LNCaP clone FGC (cell line): ENCODE measurements at regions not wholly inside any gene's neighbourhood (a gene's known extent, or its start where the extent isn't known, plus 50 kb on each side); places are given as distances from the start of the nearest gene placed in this dataset.

ENCODE experiments used
- DNase-seq: peaks from one replicate; pipeline ENCODE4 v3.0.0-alpha.2; 2011; ENCODE audit warnings: low read depth
- H3K4me3 ChIP-seq: 2 replicates; pipeline ENCODE4 v1.5.1; 2011; ENCODE audit warnings: mild to moderate bottlenecking, low read depth, low read length, control low read depth
- TF ChIP-seq, protein P1 (sequence below): IDR thresholded peaks from 2 replicates; pipeline ENCODE4 v1.5.1; 2012; ENCODE audit warnings: mild to moderate bottlenecking; ENCODE audit not compliant: control insufficient read depth, insufficient read depth; ENCODE audit errors: extremely low read depth

DNA sequence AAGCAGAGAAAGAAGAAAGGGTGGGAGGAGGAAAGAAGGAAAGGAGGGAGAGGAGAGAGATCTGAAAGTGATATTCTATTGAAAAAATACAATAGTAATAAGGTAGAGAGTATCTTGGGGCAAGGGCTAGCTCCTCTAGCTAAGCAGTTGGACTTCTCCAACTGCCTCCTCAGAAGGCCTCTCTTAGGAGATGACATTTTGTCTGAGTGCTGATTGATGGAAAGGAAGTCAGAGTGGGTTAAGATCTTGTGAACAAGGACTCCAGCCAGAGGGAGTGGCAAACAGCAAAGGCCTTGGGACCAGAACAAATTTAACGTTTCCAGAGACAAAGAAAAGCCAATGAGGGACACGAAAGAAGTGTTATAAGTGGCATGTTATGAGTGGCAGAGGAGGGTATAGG, 111.8 kb upstream of the TNFAIP3 start:
- no peak overlapping the region for H3K4me3 ChIP-seq
- TF ChIP-seq, protein P1, sequence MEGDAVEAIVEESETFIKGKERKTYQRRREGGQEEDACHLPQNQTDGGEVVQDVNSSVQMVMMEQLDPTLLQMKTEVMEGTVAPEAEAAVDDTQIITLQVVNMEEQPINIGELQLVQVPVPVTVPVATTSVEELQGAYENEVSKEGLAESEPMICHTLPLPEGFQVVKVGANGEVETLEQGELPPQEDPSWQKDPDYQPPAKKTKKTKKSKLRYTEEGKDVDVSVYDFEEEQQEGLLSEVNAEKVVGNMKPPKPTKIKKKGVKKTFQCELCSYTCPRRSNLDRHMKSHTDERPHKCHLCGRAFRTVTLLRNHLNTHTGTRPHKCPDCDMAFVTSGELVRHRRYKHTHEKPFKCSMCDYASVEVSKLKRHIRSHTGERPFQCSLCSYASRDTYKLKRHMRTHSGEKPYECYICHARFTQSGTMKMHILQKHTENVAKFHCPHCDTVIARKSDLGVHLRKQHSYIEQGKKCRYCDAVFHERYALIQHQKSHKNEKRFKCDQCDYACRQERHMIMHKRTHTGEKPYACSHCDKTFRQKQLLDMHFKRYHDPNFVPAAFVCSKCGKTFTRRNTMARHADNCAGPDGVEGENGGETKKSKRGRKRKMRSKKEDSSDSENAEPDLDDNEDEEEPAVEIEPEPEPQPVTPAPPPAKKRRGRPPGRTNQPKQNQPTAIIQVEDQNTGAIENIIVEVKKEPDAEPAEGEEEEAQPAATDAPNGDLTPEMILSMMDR: no peak
- no peak for DNase-seq

- TF ChIP-seq, protein P1: no peak
- H3K4me3 ChIP-seq: no peak overlapping the region
- no peak for DNase-seq
Observed at GRCh38 chr6:137756788-137757187, 110.3 kb upstream of the TNFAIP3 start.

DNA sequence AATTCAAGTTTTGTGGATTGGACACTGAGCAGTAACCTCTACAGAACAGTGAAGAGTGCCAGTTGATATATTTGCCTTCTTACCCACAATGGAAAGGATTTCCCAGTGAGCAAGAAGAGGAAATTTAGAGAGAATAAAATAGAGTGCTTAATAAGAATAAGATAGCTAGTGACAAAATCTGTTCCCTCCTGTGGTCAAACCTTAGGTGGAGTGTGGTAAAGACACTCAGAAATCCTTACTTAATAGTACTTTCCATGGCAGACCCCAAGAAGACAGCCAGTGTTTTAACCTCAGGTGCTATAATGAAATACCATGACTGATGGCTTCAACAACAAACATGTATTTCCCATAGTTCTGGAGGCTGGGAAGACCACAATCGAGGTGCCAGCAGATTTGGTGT, 108.4 kb upstream of the TNFAIP3 start:
- TF ChIP-seq, protein P1: no peak

DNA sequence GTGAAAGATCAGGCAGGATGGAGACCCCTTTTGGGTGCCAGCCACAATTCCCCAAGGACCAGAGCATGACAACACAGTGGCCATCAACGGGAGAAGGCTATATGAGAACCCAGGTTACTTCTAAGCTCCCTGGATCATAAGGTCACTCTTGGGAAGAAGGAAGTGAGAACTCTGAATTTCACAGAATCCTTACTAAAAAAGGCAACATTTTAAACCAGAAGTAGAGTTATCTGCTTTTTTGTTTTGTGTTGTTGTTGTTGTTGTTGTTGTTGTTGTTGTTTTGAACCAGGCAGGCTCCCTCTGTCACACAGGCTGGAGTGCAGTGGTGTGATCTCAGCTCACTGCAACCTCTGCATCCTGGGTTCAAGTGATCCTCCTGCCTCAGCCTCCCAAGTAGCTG, 107.4 kb upstream of the TNFAIP3 start:
- TF ChIP-seq, protein P1: no peak
- no peak overlapping the region for H3K4me3 ChIP-seq
- DNase-seq: no peak

More for the DNA sequence above, 108.4 kb upstream of the TNFAIP3 start:
- no peak overlapping the region for H3K4me3 ChIP-seq
- no peak for DNase-seq

DNA sequence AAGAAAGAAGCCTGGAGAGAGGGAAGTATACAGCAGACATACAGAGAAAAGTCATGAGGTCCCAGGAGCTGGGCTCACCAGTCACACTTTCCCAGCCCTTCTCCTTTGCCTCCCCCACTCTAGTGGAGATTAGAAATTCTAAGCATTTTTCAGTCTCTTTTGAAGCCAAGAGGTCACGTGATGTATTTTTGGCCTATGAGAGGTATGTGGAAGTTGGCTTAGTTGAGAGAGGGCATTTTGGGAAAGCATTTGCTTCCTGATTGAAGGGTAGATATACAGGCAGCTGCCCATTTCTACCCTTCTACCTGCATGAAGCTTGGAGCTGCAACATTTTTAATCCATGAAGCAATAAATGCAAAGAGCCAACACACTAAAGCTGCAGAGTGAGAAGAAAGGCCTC, 106.0 kb upstream of the TNFAIP3 start:
- no peak for DNase-seq
- TF ChIP-seq, protein P1: no peak
- H3K4me3 ChIP-seq: no peak overlapping the region

DNA sequence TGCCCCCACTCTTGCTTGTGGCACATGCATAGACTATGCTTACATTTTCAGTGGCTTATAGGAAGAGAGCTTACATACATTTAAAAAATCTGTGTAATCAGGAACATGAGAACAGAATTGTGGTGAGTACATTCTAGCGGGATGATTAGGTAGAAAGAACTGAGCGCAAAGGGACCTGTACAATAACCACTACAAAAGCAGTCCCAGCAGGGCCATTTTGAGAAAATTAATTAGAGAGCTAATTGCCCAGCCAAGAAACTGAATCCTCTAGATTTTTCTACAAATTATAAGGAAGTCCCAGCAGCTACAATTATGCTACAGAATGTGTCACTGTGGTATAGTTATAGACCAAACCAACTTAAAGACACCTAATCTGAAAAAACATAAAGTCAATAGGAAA, 105.6 kb upstream of the TNFAIP3 start:
- H3K4me3 ChIP-seq: no peak overlapping the region
- TF ChIP-seq, protein P1: no peak
- no peak for DNase-seq

DNA sequence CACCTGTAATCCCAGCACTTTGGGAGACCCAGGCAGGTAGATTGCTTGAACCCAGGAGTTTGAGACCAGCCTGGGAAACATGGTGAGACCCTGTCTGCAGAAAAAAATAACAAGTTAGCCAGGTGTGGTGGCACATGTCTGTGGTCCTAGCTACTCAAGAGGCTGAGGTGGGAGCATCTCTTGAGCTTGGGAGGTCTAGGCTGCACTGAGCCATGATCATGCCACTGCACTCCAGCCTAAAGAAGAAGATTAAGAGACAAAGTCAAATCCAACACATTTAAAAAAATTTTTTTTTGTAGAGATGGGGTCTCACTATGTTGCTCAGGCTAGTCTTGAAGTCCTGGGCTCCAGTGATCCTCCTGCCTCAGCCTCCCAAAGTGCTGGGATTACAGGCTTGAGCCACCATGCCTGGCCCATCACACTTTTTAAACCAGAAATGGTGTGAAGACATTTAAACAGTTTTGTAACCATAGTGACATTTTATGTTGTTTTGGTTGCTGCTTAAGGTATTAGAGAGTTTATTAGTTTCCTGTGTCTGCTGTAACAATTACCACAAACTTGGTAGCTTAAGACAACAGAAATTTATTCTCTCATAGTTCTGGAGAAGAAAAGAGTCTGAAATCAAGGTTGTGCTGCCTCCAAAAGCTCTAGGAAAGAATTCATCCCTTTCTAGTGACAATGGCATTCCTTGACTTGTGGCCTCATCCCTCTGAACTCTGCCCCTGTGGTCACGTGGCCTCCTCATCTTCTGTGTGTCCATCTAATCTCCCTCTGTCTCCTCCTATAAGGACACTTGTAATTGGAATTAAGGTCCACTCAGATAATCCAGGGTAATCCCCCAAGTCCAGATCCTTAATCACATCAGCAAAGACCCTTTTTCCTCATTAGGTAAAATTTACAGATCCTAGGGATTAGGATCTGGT, 104.6 kb upstream of the TNFAIP3 start:
- H3K4me3 ChIP-seq: no peak overlapping the region
- no peak for DNase-seq
- TF ChIP-seq, protein P1: no peak
